Stimulated activated naive B cell treated with anti-CD40 and anti-IgM and Interleukin-4, amounts not matched to agents 10 μg/mL and 1 μg/mL and 100 μg/mL, for 72 hours (primary cell): ENCODE measurements at regions not wholly inside any gene's neighbourhood (a gene's known extent, or its start where the extent isn't known, plus 50 kb on each side); places are given as distances from the start of the nearest gene placed in this dataset.
"Not testable (repeated sequence)": the region's sequence is repeated elsewhere in the genome, so short reads cannot be mapped to it uniquely, and the experiment has no call there.

Experiments used
- ATAC-seq, 2 donors: fragments of 150-1000 bp; cut with Tn5 transposase; replicated peaks; 2 replicates each; pipeline ENCODE4 v1.10.0; 2021; ENCODE audit warnings: moderate library complexity in 1 of 2
- DNase-seq: peaks from one replicate; pipeline ENCODE4 v3.0.0; 2021
- H3K27ac Mint-ChIP-seq: one replicate; pipeline ENCODE4 v1.8.0; 2022; ENCODE audit warnings: mild to moderate bottlenecking, mixed read lengths
- H3K27me3 Mint-ChIP-seq, 2 donors: one replicate each; pipeline ENCODE4 v1.8.0; 2022; ENCODE audit warnings: mixed read lengths in 2 of 2
- H3K36me3 Mint-ChIP-seq, 2 donors: one replicate each; pipeline ENCODE4 v1.8.0; 2022; ENCODE audit warnings: mixed read lengths in 2 of 2, mild to moderate bottlenecking in 1 of 2
- H3K4me1 Mint-ChIP-seq, 2 donors: one replicate each; pipeline ENCODE4 v1.8.0; 2022; ENCODE audit warnings: mixed read lengths in 2 of 2, mild to moderate bottlenecking in 1 of 2
- H3K4me3 Mint-ChIP-seq, 2 donors: one replicate each; pipeline ENCODE4 v1.8.0; 2022; ENCODE audit warnings: mild to moderate bottlenecking in 2 of 2, mixed read lengths in 2 of 2, moderate library complexity in 1 of 2
- H3K9me3 Mint-ChIP-seq, 2 donors: one replicate each; pipeline ENCODE4 v1.8.0; 2022; ENCODE audit warnings: mixed read lengths in 2 of 2, mild to moderate bottlenecking in 1 of 2

GRCh38 chr6:15108383-15108715 lies 137.5 kb upstream of the JARID2 start:
- ATAC-seq (no peak), DNase-seq (no peak)
- Mint-ChIP-seq H3K4me1 (peaks cover 0 to 2% of the 10 kb centered on the region in 2 donors), H3K36me3 (peaks cover 1 to 4% of the 10 kb centered on the region in 2 donors), H3K27me3 (no peaks in the 10 kb centered on the region), H3K9me3 (peaks cover 3 to 6% of the 10 kb centered on the region in 2 donors), H3K27ac (no peak overlapping the region), H3K4me3 (no peak overlapping the region)

GRCh38 chr6:15109338-15110090 lies 136.4 kb upstream of the JARID2 start:
- H3K27ac Mint-ChIP-seq = no peak overlapping the region
- peaks cover 0 to 2% of the 10 kb centered on the region in 2 donors for H3K4me1 Mint-ChIP-seq
- no peak overlapping the region for H3K4me3 Mint-ChIP-seq
- peaks cover 3 to 6% of the 10 kb centered on the region in 2 donors for H3K9me3 Mint-ChIP-seq
- ATAC-seq (no peak), DNase-seq (no peak)
- H3K36me3 Mint-ChIP-seq = peaks cover 1 to 4% of the 10 kb centered on the region in 2 donors
- no peaks in the 10 kb centered on the region for H3K27me3 Mint-ChIP-seq

- Mint-ChIP-seq H3K4me1 (peaks cover 0 to 2% of the 10 kb centered on the region in 2 donors), H3K9me3 (peaks cover 0 to 3% of the 10 kb centered on the region in 2 donors), H3K36me3 (peaks cover 0 to 1% of the 10 kb centered on the region in 2 donors), H3K27ac (no peak overlapping the region), H3K4me3 (no peak overlapping the region), H3K27me3 (no peaks in the 10 kb centered on the region)
- ATAC-seq (no peak), DNase-seq (no peak)
Measured at GRCh38 chr6:15110726-15111354, 135.0 kb upstream of the JARID2 start.

- DNase-seq, ATAC-seq, H3K36me3 Mint-ChIP-seq, H3K27me3 Mint-ChIP-seq, H3K9me3 Mint-ChIP-seq, H3K27ac Mint-ChIP-seq, H3K4me3 Mint-ChIP-seq, H3K4me1 Mint-ChIP-seq: not testable (repeated sequence)
Measured at GRCh38 chr6:15111576-15111975, 134.3 kb upstream of the JARID2 start.

- H3K4me3 Mint-ChIP-seq = no peak overlapping the region
- DNase-seq (no peak), ATAC-seq (no peak)
- H3K27ac Mint-ChIP-seq = no peak overlapping the region
- peaks cover 0 to 2% of the 10 kb centered on the region in 2 donors for H3K4me1 Mint-ChIP-seq
- peaks cover 0 to 1% of the 10 kb centered on the region in 2 donors for H3K36me3 Mint-ChIP-seq
- no peaks in the 10 kb centered on the region for H3K9me3 Mint-ChIP-seq
- no peaks in the 10 kb centered on the region for H3K27me3 Mint-ChIP-seq
Measured at GRCh38 chr6:15113587-15113986, 132.3 kb upstream of the JARID2 start.

- DNase-seq (no peak), ATAC-seq (no peak)
- peaks cover 0 to 2% of the 10 kb centered on the region in 2 donors for H3K4me1 Mint-ChIP-seq
- no peak overlapping the region for H3K4me3 Mint-ChIP-seq
- peaks cover 0 to 1% of the 10 kb centered on the region in 2 donors for H3K36me3 Mint-ChIP-seq
- H3K27ac Mint-ChIP-seq = no peak overlapping the region
- H3K27me3 Mint-ChIP-seq = no peaks in the 10 kb centered on the region
- no peaks in the 10 kb centered on the region for H3K9me3 Mint-ChIP-seq
Measured at GRCh38 chr6:15114061-15114460, 131.8 kb upstream of the JARID2 start.

- DNase-seq (no peak), ATAC-seq (no peak)
- H3K9me3 Mint-ChIP-seq = no peaks in the 10 kb centered on the region
- H3K27ac Mint-ChIP-seq = no peak overlapping the region
- H3K4me3 Mint-ChIP-seq = no peak overlapping the region
- H3K4me1 Mint-ChIP-seq = no peaks in the 10 kb centered on the region
- no peaks in the 10 kb centered on the region for H3K27me3 Mint-ChIP-seq
- H3K36me3 Mint-ChIP-seq = no peaks in the 10 kb centered on the region
Measured at GRCh38 chr6:15116889-15117288, 129.0 kb upstream of the JARID2 start.

- Mint-ChIP-seq H3K4me3 (no peak overlapping the region), H3K4me1 (peaks cover 7 to 11% of the 10 kb centered on the region in 2 donors), H3K9me3 (no peaks in the 10 kb centered on the region), H3K27me3 (no peaks in the 10 kb centered on the region), H3K36me3 (peaks cover 0 to 1% of the 10 kb centered on the region in 2 donors), H3K27ac (no peak overlapping the region)
- ATAC-seq = no peak
- no peak for DNase-seq
Measured at GRCh38 chr6:15121443-15121842, 124.4 kb upstream of the JARID2 start.

GRCh38 chr6:15121977-15122550 lies 123.8 kb upstream of the JARID2 start:
- H3K9me3 Mint-ChIP-seq = no peaks in the 10 kb centered on the region
- peaks cover 0 to 1% of the 10 kb centered on the region in 2 donors for H3K36me3 Mint-ChIP-seq
- peaks cover 7 to 11% of the 10 kb centered on the region in 2 donors for H3K4me1 Mint-ChIP-seq
- H3K4me3 Mint-ChIP-seq = no peak overlapping the region
- H3K27ac Mint-ChIP-seq = no peak overlapping the region
- DNase-seq (no peak), ATAC-seq (no peak)
- no peaks in the 10 kb centered on the region for H3K27me3 Mint-ChIP-seq

GRCh38 chr6:15129887-15130286 lies 116.0 kb upstream of the JARID2 start:
- H3K27me3 Mint-ChIP-seq = no peaks in the 10 kb centered on the region
- peak overlapping the region; percentile 51 to 55 for H3K4me3 Mint-ChIP-seq
- ATAC-seq (peak; percentile 82 to 92), DNase-seq (no peak)
- H3K4me1 Mint-ChIP-seq = peaks cover 21 to 32% of the 10 kb centered on the region in 2 donors
- H3K36me3 Mint-ChIP-seq = no peaks in the 10 kb centered on the region
- peak overlapping the region; percentile 74 for H3K27ac Mint-ChIP-seq
- H3K9me3 Mint-ChIP-seq = no peaks in the 10 kb centered on the region

- Mint-ChIP-seq H3K4me3 (no peak overlapping the region), H3K27ac (no peak overlapping the region), H3K9me3 (no peaks in the 10 kb centered on the region), H3K4me1 (peaks cover 20 to 32% of the 10 kb centered on the region in 2 donors), H3K36me3 (no peaks in the 10 kb centered on the region), H3K27me3 (no peaks in the 10 kb centered on the region)
- no peak for DNase-seq
- no peak for ATAC-seq
Measured at GRCh38 chr6:15131234-15131633, 114.6 kb upstream of the JARID2 start.

GRCh38 chr6:15131651-15132061 lies 114.2 kb upstream of the JARID2 start:
- Mint-ChIP-seq H3K4me1 (peaks cover 20 to 32% of the 10 kb centered on the region in 2 donors), H3K4me3 (no peak overlapping the region), H3K27me3 (no peaks in the 10 kb centered on the region), H3K9me3 (no peaks in the 10 kb centered on the region), H3K36me3 (no peaks in the 10 kb centered on the region), H3K27ac (peak overlapping the region; percentile 37)
- DNase-seq (no peak), ATAC-seq (no peak)

- H3K27me3 Mint-ChIP-seq = no peaks in the 10 kb centered on the region
- H3K27ac Mint-ChIP-seq = no peak overlapping the region
- DNase-seq = no peak
- ATAC-seq = no peak
- H3K36me3 Mint-ChIP-seq = no peaks in the 10 kb centered on the region
- peaks cover 20 to 32% of the 10 kb centered on the region in 2 donors for H3K4me1 Mint-ChIP-seq
- H3K9me3 Mint-ChIP-seq = no peaks in the 10 kb centered on the region
- no peak overlapping the region for H3K4me3 Mint-ChIP-seq
Measured at GRCh38 chr6:15132167-15132566, 113.7 kb upstream of the JARID2 start.

GRCh38 chr6:15132854-15133670 lies 112.8 kb upstream of the JARID2 start:
- no peak overlapping the region for H3K4me3 Mint-ChIP-seq
- H3K27ac Mint-ChIP-seq = no peak overlapping the region
- peaks cover 25 to 32% of the 10 kb centered on the region in 2 donors for H3K4me1 Mint-ChIP-seq
- no peaks in the 10 kb centered on the region for H3K27me3 Mint-ChIP-seq
- no peaks in the 10 kb centered on the region for H3K36me3 Mint-ChIP-seq
- H3K9me3 Mint-ChIP-seq = no peaks in the 10 kb centered on the region
- ATAC-seq = no peak
- no peak for DNase-seq
